Heart left ventricle (tissue), 16 donors: ENCODE measurements at regions not wholly inside any gene's neighbourhood (a gene's known extent, or its start where the extent isn't known, plus 50 kb on each side); places are given as distances from the start of the nearest gene placed in this dataset.
A peak's percentile ranks its signal among the peaks of the same experiment; 100 is the strongest.

Experiments used
- ATAC-seq, 4 donors: fragments of 200-7000 bp; cut with Tn5 transposase; one replicate each; pipeline ENCODE4 v1.9.1; 2020 to 2022; ENCODE audit warnings: moderate library complexity in 4 of 4, mild to moderate bottlenecking in 3 of 4, moderate number of reproducible peaks in 1 of 4
- DNase-seq, 5 donors: peaks; one replicate each; pipeline ENCODE4 v3.0.0-alpha.2; 2020
- H3K27ac ChIP-seq, 12 donors: fragments of 200-600 bp; sonication (generic) in 4 of 12; one replicate each; pipeline versions ENCODE4 v1.5.0 to v1.8.0; 2016 to 2022; ENCODE audit warnings: mild to moderate bottlenecking in 2 of 12
- H3K27me3 ChIP-seq, 9 donors: fragments of 200-600 bp; sonication (generic) in 2 of 9; one replicate each; pipeline versions ENCODE4 v1.5.1 to v1.8.0; 2016 to 2022; ENCODE audit warnings: mild to moderate bottlenecking in 3 of 9
- H3K36me3 ChIP-seq, 9 donors: fragments of 200-600 bp; sonication (generic) in 2 of 9; one replicate each; pipeline versions ENCODE4 v1.5.0 to v1.8.0; 2018 to 2022; ENCODE audit warnings: mild to moderate bottlenecking in 2 of 9
- H3K4me1 ChIP-seq, 12 donors: fragments of 200-600 bp; sonication (generic) in 4 of 12; one replicate each; pipeline versions ENCODE4 v1.5.0 to v1.8.0; 2016 to 2022; ENCODE audit warnings: mild to moderate bottlenecking in 3 of 12
- H3K4me3 ChIP-seq, 12 donors: fragments of 200-600 bp; sonication (generic) in 4 of 12; one replicate each; pipeline versions ENCODE4 v1.5.0 to v1.8.0; 2017 to 2022; ENCODE audit warnings: mild to moderate bottlenecking in 9 of 12, moderate library complexity in 4 of 12
- H3K9me3 ChIP-seq, 12 donors: fragments of 200-600 bp; sonication (generic) in 4 of 12; one replicate each; pipeline versions ENCODE4 v1.5.0 to v1.8.0; 2016 to 2022; ENCODE audit warnings: mild to moderate bottlenecking in 1 of 12
- POLR2A ChIP-seq, 2 donors: fragments of 450-650 bp; IDR thresholded peaks; one replicate each; pipeline ENCODE4 v1.6.1; 2017; ENCODE audit warnings: antibody characterized with exemption in 2 of 2, mild to moderate bottlenecking in 2 of 2, moderate library complexity in 2 of 2
- WGBS, 4 donors: extraction: QIAGEN DNeasy Blood & Tissue Kit in 2 of 4; methylation state at CpG; one replicate each; pipeline versions ENCODE4 v1.1.5 to v1.1.7; 2013 to 2018; 5-methylcytosine and 5-hydroxymethylcytosine counted together
- intact Hi-C, 10 donors: fragments of 100-400 bp; cut with DNase I; formaldehyde crosslinking; loops; one replicate each; pipeline versions ENCODE4 v1.11.1 to v1.14.2; 2022
- TF ChIP-seq, protein P1 (sequence below), 12 donors: fragments of 200-600 bp; sonication (generic) in 4 of 12; IDR thresholded peaks; one replicate each; pipeline versions ENCODE4 v1.5.0 to v1.8.0; 2018 to 2022; ENCODE audit warnings: antibody characterized with exemption in 12 of 12, mild to moderate bottlenecking in 5 of 12
- donor health status: ischemic (EF 13 %, LVEDD 7.1; RV severe dilation, severe dysfunction).
- donor health status: healthy with polysubstance abuse.
- donor health status: DM: no; HTN: yes; CAD: no.
- donor health status: DM: no; HTN: no; CAD: no.
- donor health status: ischemic (EF 25% LVEDD 6.9; RV normal size, moderate dysfunction).
- donor health status: ischemic (EF 25% LVEDD 5.7; RV mildly dilated, moderate dysfunction).
- donor health status: healthy.
- donor health status: DM: yes; HTN: yes; CAD: no.
- donor health status: ischemic (EF 35%, LVEDD 5.7; RV mildly dilated, moderate dysfunction).
- donor health status: nonischemic (EF 11% LVEDD 7.7; RV severe dilation, severe dysfunction).
- donor health status: DM: yes; HTN: yes; CAD: no.
- donor health status: PGD.
- donor health status: ischemic (EF 29% LVEDD 5.4; RV normal size, mild dysfunction).
- donor health status: nonischemic (EF 23%, LVEDD 6.1; RV moderate dilation, normal function).

DNA sequence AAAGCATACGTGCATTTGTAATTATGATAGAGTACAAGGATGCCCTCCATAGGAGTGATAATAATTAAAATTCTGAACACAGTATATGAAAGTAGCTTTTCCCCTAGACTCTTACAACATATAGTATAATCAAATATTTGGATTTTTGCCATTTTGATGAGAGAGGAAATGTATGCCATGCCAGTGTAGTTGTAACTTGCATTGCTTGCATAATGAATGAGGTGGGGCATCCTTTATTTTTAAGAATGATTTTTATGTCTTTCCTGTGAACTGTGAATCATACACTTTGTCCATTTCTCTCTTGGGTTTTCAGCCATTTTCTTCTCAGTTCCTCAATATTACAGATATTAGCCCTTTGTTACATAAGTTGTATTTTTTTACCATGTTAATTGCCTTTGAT lies 197.5 kb downstream of the SCG2 start:
- Histone ChIP-seq H3K36me3 (no peaks in the 10 kb centered on the region), H3K9me3 (no peaks in the 10 kb centered on the region), H3K27ac (no peak overlapping the region), H3K4me1 (no peaks in the 10 kb centered on the region), H3K4me3 (no peak overlapping the region), H3K27me3 (no peaks in the 10 kb centered on the region)
- intact Hi-C loops = no loop called here
- WGBS, 4 donors = 88 to 93% (median 92%) methylated on average over 1 of the region's 1 CpG
- ATAC-seq (no peak), DNase-seq (no peak)
- TF ChIP-seq POLR2A (IDR thresholded peaks at IDR 0.05) = no peak
- TF ChIP-seq, protein P1, sequence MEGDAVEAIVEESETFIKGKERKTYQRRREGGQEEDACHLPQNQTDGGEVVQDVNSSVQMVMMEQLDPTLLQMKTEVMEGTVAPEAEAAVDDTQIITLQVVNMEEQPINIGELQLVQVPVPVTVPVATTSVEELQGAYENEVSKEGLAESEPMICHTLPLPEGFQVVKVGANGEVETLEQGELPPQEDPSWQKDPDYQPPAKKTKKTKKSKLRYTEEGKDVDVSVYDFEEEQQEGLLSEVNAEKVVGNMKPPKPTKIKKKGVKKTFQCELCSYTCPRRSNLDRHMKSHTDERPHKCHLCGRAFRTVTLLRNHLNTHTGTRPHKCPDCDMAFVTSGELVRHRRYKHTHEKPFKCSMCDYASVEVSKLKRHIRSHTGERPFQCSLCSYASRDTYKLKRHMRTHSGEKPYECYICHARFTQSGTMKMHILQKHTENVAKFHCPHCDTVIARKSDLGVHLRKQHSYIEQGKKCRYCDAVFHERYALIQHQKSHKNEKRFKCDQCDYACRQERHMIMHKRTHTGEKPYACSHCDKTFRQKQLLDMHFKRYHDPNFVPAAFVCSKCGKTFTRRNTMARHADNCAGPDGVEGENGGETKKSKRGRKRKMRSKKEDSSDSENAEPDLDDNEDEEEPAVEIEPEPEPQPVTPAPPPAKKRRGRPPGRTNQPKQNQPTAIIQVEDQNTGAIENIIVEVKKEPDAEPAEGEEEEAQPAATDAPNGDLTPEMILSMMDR (IDR thresholded peaks at IDR 0.05) = no peak

GRCh38 chr2:223414646-223415045 lies 187.5 kb downstream of the SCG2 start:
- DNase-seq (peak in 2 of 5 donors; percentile 32 to 49), ATAC-seq (peak in 3 of 4 donors; percentile 49 to 90 (median 86))
- Histone ChIP-seq H3K27ac (peak overlapping the region in 1 of 12 donors; percentile 57), H3K9me3 (no peaks in the 10 kb centered on the region), H3K4me3 (no peak overlapping the region), H3K36me3 (no peaks in the 10 kb centered on the region), H3K27me3 (no peaks in the 10 kb centered on the region), H3K4me1 (peaks cover 0 to 2% (median 0%) of the 10 kb centered on the region in 12 donors)
- WGBS, 4 donors = 68 to 82% (median 74%) methylated on average over 2 of the region's 2 CpGs
- intact Hi-C loops = no loop called here
- TF ChIP-seq POLR2A (IDR thresholded peaks at IDR 0.05) = no peak
- TF ChIP-seq, protein P1 (IDR thresholded peaks at IDR 0.05) = no peak

DNA sequence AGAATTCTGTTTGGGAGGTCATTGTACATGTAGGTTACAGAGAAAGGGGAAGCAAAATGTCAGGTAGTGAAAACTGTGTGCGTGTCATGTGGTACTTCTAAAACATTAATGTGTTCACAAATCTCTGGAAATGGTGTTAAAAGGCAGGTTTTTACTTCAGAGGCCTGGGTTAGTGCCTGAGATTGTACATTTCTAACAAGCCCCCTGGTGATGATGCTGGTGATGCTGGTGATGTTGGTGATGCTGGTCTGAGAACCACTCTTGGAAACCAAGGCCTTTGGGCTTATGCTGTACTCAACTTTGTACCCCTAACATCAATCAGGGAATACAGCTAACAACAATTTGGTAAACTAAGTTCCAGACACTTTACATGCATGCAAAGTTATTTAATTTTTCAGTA lies 187.1 kb downstream of the SCG2 start:
- no peak overlapping the region for H3K4me3 ChIP-seq
- peaks cover 0 to 2% (median 0%) of the 10 kb centered on the region in 12 donors for H3K4me1 ChIP-seq
- no peaks in the 10 kb centered on the region for H3K36me3 ChIP-seq
- H3K27me3 ChIP-seq = no peaks in the 10 kb centered on the region
- 81 to 93% (median 89%) methylated on average over 1 of the region's 1 CpG for WGBS, 4 donors
- H3K27ac ChIP-seq = peak overlapping the region in 1 of 12 donors; percentile 57
- ATAC-seq (no peak), DNase-seq (no peak)
- TF ChIP-seq, protein P1 (IDR thresholded peaks at IDR 0.05) = no peak
- no peak for TF ChIP-seq POLR2A (IDR thresholded peaks at IDR 0.05)
- intact Hi-C loops = no loop called here
- no peaks in the 10 kb centered on the region for H3K9me3 ChIP-seq

DNA sequence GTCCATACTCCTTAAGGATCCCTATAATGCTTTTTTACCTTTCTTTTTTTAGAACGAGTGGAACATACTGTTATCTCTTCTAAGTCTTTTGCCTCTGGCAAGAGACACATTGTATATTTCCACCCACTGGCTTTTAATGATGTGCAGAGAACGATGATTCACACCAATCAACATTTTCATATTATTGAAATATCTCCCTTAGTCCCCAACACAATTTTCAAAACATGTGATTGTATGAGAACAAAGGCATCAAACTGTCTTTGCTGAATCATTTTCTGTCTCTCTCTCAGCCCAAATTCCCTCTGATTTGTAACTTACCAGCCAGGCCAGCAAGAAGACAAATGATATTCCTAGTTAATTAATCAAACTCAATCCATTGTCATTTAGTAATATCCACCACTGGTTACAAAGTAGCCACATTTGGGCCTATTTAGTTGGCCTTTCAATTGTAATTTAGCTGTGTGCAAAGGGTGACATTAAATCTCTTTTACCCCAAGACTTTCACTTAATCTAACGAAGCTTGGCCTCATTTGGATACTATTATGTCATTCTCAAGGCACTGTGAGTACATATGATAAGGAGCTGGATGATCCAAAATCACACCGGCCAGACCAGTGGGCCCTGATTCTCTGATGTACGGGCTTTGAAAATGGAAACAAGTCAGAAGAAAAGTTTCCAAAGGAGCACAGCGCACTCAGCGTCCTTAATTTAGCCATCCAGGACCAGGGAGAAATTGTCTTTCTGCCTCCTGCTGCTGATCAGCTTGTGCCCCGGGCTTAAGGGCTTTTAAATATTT lies 185.1 kb downstream of the SCG2 start:
- Histone ChIP-seq H3K4me3 (no peak overlapping the region), H3K27ac (peak overlapping the region in 2 of 12 donors; percentile 26 to 65), H3K27me3 (no peaks in the 10 kb centered on the region), H3K36me3 (no peaks in the 10 kb centered on the region), H3K9me3 (no peaks in the 10 kb centered on the region), H3K4me1 (peaks cover 0 to 2% (median 0%) of the 10 kb centered on the region in 12 donors)
- intact Hi-C loops = no loop called here
- no peak for TF ChIP-seq POLR2A (IDR thresholded peaks at IDR 0.05)
- TF ChIP-seq, protein P1 (IDR thresholded peaks at IDR 0.05) = no peak
- ATAC-seq = peak in 1 of 4 donors; percentile 24
- WGBS, 4 donors = 58 to 71% (median 66%) methylated on average over 8 of the region's 8 CpGs
- no peak for DNase-seq
